ENCODE measurements at regions not wholly inside any gene's neighbourhood (a gene's known extent, or its start where the extent isn't known, plus 50 kb on each side); places are given as distances from the start of the nearest gene placed in this dataset.

- TF ChIP-seq EZH2 (IDR thresholded peaks at IDR 0.05; ENCODE audit: borderline replicate concordance, insufficient read depth, low read length, poor library complexity, severe bottlenecking) (no peak), POLR2AphosphoS5 (IDR thresholded peaks at IDR 0.05) (no peak), RAD21 (conservative IDR thresholded peaks at IDR 0.05) (no peak), TAF1 (IDR thresholded peaks at IDR 0.05; ENCODE audit: low read depth) (no peak), SMC3 (conservative IDR thresholded peaks at IDR 0.05; ENCODE audit: poor library complexity) (no peak), EP300 (conservative IDR thresholded peaks at IDR 0.05; ENCODE audit: poor library complexity, severe bottlenecking) (no peak)
- TF ChIP-seq, protein P1, sequence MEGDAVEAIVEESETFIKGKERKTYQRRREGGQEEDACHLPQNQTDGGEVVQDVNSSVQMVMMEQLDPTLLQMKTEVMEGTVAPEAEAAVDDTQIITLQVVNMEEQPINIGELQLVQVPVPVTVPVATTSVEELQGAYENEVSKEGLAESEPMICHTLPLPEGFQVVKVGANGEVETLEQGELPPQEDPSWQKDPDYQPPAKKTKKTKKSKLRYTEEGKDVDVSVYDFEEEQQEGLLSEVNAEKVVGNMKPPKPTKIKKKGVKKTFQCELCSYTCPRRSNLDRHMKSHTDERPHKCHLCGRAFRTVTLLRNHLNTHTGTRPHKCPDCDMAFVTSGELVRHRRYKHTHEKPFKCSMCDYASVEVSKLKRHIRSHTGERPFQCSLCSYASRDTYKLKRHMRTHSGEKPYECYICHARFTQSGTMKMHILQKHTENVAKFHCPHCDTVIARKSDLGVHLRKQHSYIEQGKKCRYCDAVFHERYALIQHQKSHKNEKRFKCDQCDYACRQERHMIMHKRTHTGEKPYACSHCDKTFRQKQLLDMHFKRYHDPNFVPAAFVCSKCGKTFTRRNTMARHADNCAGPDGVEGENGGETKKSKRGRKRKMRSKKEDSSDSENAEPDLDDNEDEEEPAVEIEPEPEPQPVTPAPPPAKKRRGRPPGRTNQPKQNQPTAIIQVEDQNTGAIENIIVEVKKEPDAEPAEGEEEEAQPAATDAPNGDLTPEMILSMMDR (IDR thresholded peaks at IDR 0.05; ENCODE audit: poor library complexity, severe bottlenecking): no peak
- TF ChIP-seq, protein P2, sequence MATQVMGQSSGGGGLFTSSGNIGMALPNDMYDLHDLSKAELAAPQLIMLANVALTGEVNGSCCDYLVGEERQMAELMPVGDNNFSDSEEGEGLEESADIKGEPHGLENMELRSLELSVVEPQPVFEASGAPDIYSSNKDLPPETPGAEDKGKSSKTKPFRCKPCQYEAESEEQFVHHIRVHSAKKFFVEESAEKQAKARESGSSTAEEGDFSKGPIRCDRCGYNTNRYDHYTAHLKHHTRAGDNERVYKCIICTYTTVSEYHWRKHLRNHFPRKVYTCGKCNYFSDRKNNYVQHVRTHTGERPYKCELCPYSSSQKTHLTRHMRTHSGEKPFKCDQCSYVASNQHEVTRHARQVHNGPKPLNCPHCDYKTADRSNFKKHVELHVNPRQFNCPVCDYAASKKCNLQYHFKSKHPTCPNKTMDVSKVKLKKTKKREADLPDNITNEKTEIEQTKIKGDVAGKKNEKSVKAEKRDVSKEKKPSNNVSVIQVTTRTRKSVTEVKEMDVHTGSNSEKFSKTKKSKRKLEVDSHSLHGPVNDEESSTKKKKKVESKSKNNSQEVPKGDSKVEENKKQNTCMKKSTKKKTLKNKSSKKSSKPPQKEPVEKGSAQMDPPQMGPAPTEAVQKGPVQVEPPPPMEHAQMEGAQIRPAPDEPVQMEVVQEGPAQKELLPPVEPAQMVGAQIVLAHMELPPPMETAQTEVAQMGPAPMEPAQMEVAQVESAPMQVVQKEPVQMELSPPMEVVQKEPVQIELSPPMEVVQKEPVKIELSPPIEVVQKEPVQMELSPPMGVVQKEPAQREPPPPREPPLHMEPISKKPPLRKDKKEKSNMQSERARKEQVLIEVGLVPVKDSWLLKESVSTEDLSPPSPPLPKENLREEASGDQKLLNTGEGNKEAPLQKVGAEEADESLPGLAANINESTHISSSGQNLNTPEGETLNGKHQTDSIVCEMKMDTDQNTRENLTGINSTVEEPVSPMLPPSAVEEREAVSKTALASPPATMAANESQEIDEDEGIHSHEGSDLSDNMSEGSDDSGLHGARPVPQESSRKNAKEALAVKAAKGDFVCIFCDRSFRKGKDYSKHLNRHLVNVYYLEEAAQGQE (IDR thresholded peaks at IDR 0.05; ENCODE audit: borderline replicate concordance): no peak
Observed at GRCh38 chr4:11585506-11585905, 156.8 kb upstream of the HS3ST1 start.
